ENCODE measurements at regions not wholly inside any gene's neighbourhood (a gene's known extent, or its start where the extent isn't known, plus 50 kb on each side); places are given as distances from the start of the nearest gene placed in this dataset.
"Not testable (repeated sequence)": the region's sequence is repeated elsewhere in the genome, so short reads cannot be mapped to it uniquely, and the experiment has no call there.

GRCh38 chr9:62526306-62526705 lies 1336.5 kb downstream of the SPATA31A7 start:
- H3K27me3 ChIP-seq; H3K27ac ChIP-seq; ATAC-seq; H3K4me3 ChIP-seq; H3K36me3 ChIP-seq; H3K9me3 ChIP-seq; FAIRE-seq; H3K4me1 ChIP-seq; intact Hi-C loops (cut with DNase I): not testable (repeated sequence)
- peak in 2 of 6 donors; percentile 4 to 16 for DNase-seq
- 65 to 87% methylated on average over 3 to 4 of the region's 5 CpGs for WGBS, 2 donors

GRCh38 chr9:62532162-62532776 lies 1342.4 kb downstream of the SPATA31A7 start:
- H3K4me1 ChIP-seq; H3K9me3 ChIP-seq; H3K4me3 ChIP-seq; H3K27me3 ChIP-seq; H3K36me3 ChIP-seq; H3K27ac ChIP-seq; intact Hi-C loops (cut with DNase I): not testable (repeated sequence)
- ATAC-seq (peak in 1 of 4 donors; percentile 8), DNase-seq (peak in 3 of 6 donors; percentile 1 to 6 (median 5)), FAIRE-seq (peak; percentile 9)
- WGBS, 2 donors: 0% methylated on average over 1 to 16 of the region's 34 CpGs

DNA sequence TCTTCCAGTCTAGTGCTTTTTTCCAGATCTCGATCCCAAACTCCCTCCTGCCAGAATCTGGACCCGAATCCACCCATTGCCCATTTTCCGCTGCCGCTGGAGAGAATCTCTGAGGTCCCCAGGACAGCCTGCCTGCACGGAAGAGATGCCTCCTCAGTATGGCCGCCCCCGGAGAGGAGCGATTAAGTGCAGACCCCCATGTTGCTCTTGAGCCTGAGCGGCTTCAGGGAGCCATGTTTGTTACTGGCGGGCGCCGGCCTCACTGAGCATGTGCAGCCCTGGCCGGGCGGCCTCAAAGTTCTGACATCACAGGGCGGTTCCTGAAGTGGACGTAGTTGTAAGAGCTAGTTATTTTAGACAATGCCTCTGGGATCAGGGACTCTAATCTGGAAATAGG lies 1342.9 kb downstream of the SPATA31A7 start:
- H3K27me3 ChIP-seq; H3K27ac ChIP-seq; ATAC-seq; FAIRE-seq; H3K9me3 ChIP-seq; H3K4me3 ChIP-seq; H3K36me3 ChIP-seq; intact Hi-C loops (cut with DNase I); H3K4me1 ChIP-seq: not testable (repeated sequence)
- DNase-seq: peak in 5 of 6 donors; percentile 9 to 45 (median 35)
- 10% methylated on average over 8 of the region's 16 CpGs; no CpG with 5 or more reads in 1 of the 2 donors for WGBS, 2 donors

DNA sequence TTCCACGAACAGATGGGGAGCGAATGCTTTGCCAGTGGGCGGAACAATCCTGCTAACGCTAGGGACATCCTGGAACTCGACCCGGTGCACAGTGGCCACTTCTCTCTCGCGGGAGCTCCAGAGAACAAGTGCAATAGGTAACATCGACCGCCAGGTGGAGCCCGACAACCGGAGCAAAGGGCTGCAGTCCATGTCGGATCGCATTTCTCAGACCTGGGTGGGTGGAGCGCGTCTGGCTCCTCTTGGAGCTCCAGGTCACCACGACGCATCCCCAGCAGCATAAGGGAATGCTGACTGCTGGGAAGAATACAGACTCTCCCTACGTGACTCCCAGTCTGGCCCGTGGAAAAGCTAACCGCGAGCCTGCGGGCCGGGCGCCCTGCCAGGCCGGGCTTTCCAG lies 1360.7 kb downstream of the SPATA31A7 start:
- ATAC-seq (peak in 3 of 4 donors; percentile 82 to 96 (median 95)), DNase-seq (peak in 2 of 6 donors; percentile 1 to 2)
- H3K4me1 ChIP-seq; H3K27ac ChIP-seq; H3K36me3 ChIP-seq; intact Hi-C loops (cut with DNase I); H3K4me3 ChIP-seq; FAIRE-seq; H3K9me3 ChIP-seq; H3K27me3 ChIP-seq: not testable (repeated sequence)
- 9 to 10% methylated on average over 7 to 18 of the region's 26 CpGs for WGBS, 2 donors

DNA sequence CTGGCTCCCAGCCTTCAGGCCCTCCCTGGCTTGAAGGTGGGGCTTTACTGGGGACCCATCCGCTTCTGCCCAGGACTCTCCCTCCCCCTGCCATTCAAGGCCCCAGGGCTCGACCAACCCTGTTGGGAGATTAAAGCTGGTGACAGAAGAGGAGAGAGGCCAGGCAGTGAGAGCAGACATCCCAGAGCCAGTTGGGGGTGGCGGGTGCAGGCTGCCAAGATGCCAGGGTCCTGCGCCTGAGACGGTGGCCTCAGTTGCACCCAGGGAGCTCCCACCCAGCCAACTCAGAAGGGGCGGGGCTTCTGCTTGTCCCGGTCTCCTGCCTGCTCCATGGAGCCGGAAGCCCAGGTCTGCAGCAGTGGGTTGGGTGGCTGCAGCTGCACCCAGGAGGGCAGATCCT lies 1370.8 kb downstream of the SPATA31A7 start:
- ATAC-seq; H3K27ac ChIP-seq; H3K27me3 ChIP-seq; intact Hi-C loops (cut with DNase I); H3K4me1 ChIP-seq; H3K9me3 ChIP-seq; H3K36me3 ChIP-seq; FAIRE-seq; H3K4me3 ChIP-seq: not testable (repeated sequence)
- 70% methylated on average over 3 of the region's 8 CpGs for whole genome bisulfite sequencing, 2 donors
- DNase-seq: peak in 1 of 6 donors; percentile 32

DNA sequence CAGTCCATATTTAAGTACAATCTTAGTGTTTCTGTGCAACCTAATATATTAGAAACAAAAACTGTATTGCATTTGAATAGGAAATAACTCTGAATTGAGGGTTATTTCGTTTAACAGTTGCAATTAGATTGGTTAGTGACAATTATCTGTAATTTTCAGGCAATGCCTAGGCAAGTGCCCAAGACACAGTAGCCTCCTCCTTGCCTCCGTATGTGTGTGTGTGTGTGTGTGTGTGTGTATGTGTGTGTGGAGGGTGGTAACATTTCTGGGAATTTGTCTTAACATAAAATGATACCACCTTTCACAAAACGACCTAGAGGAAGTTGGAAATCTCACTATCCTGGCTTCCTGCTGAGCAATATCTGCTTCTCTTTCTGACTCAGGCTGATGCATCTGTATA lies 1375.3 kb downstream of the SPATA31A7 start:
- ATAC-seq; DNase-seq; H3K27me3 ChIP-seq; intact Hi-C loops (cut with DNase I); H3K4me3 ChIP-seq; H3K36me3 ChIP-seq; H3K27ac ChIP-seq; H3K9me3 ChIP-seq; FAIRE-seq; H3K4me1 ChIP-seq: not testable (repeated sequence)
- WGBS, 2 donors: 32% methylated on average over 1 of the region's 3 CpGs

GRCh38 chr9:62566430-62566829 lies 1376.6 kb downstream of the SPATA31A7 start:
- ATAC-seq; DNase-seq; H3K4me1 ChIP-seq; intact Hi-C loops (cut with DNase I); H3K9me3 ChIP-seq; FAIRE-seq; H3K27me3 ChIP-seq; H3K27ac ChIP-seq; H3K36me3 ChIP-seq; H3K4me3 ChIP-seq: not testable (repeated sequence)
- no CpG with 5 or more reads among the region's 4 CpGs for WGBS, 2 donors

DNA sequence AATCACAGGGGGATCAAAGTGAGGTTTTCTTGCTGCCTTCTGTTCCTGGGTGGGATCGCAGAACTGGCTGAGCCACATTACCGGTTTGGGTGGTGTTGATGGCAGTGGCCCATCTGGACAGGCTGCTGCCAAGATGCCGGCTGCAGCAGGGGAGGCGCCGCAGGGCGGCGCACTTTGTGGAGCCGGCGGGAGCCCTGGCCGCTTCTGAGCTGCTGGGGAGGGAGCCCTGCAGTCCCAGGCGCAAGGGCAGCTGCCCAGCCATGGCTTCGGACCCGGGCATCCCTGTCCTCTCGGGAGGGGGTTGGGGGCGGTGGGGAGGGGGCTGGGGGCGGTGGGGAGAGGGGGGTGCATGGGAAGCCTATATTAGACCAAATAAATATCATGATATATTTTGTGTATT lies 1407.3 kb downstream of the SPATA31A7 start:
- H3K4me3 ChIP-seq; ATAC-seq; DNase-seq; intact Hi-C loops (cut with DNase I); H3K27ac ChIP-seq; H3K36me3 ChIP-seq; FAIRE-seq; H3K4me1 ChIP-seq; H3K9me3 ChIP-seq; H3K27me3 ChIP-seq: not testable (repeated sequence)
- WGBS, 2 donors: 30 to 100% methylated on average over 1 to 6 of the region's 16 CpGs

Data from pancreas (tissue), 10 donors.